ENCODE measurements at regions not wholly inside any gene's neighbourhood (a gene's known extent, or its start where the extent isn't known, plus 50 kb on each side); places are given as distances from the start of the nearest gene placed in this dataset.

- Histone ChIP-seq H3K4me3 (ENCODE audit: low read length in 2 of 2) (no peak overlapping the region), H3K4me1 (ENCODE audit: control insufficient read depth in 1 of 2, insufficient read depth in 2 of 2, low read length in 2 of 2) (no peaks in the 10 kb centered on the region), H3K27me3 (ENCODE audit: control insufficient read depth in 1 of 2, insufficient read depth in 2 of 2, low read length in 1 of 2) (no peaks in the 10 kb centered on the region), H3K27ac (ENCODE audit: low read depth in 1 of 2, low read length in 2 of 2) (no peak overlapping the region), H3K36me3 (ENCODE audit: control insufficient read depth in 1 of 2, insufficient read depth in 2 of 2, low read length in 1 of 2) (no peaks in the 10 kb centered on the region), H3K9me3 (ENCODE audit: control insufficient read depth, low read length) (no peaks in the 10 kb centered on the region)
- DNase-seq (no peak), ATAC-seq (ENCODE audit: low FRiP score) (no peak)
- WGBS, 2 donors, result 85 to 86% methylated on average over 5 of the region's 5 CpGs
- intact Hi-C loops (cut with DNase I), result no loop called here
Observed at GRCh38 chr16:77076839-77077238, 114.2 kb upstream of the MON1B start.

DNA sequence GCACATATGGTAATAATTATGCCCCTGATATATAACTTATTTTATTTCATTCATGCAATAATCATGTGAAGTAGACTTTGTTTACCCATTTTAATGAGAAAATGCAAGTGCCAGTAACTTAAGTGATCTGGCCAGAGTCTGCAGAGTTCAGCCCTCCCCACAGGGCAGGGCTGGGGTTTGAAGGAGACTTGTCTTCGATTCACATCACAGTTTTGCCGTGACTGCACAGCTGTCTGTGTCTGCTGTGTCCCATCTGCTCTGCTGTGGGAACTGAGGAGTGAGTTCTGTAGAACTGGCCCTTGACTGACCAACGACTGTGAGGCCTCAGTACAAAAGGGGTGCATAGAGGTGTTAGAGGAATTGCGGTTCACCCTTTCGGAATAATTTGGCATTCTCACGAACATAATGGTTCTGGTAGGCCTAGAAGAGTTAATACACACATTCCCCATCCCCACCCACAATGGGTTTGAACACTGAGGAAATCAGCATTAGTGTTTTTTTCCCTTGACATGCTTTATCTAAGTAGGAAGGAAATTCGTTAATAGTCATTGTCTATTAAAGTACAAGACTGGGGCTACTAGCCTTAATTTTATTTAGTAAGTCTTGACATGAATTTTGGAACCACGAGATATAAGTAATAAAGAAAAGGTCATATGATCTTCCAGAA is 113.6 kb upstream of the MON1B start:
- Histone ChIP-seq H3K27ac (ENCODE audit: low read depth in 1 of 2, low read length in 2 of 2) (no peak overlapping the region), H3K9me3 (ENCODE audit: control insufficient read depth, low read length) (no peaks in the 10 kb centered on the region), H3K4me1 (ENCODE audit: control insufficient read depth in 1 of 2, insufficient read depth in 2 of 2, low read length in 2 of 2) (no peaks in the 10 kb centered on the region), H3K27me3 (ENCODE audit: control insufficient read depth in 1 of 2, insufficient read depth in 2 of 2, low read length in 1 of 2) (no peaks in the 10 kb centered on the region), H3K36me3 (ENCODE audit: control insufficient read depth in 1 of 2, insufficient read depth in 2 of 2, low read length in 1 of 2) (no peaks in the 10 kb centered on the region), H3K4me3 (ENCODE audit: low read length in 2 of 2) (no peak overlapping the region)
- DNase-seq (no peak), ATAC-seq (ENCODE audit: low FRiP score) (no peak)
- intact Hi-C loops (cut with DNase I), result no loop called here
- WGBS, 2 donors, result 64 to 66% methylated on average over 8 of the region's 8 CpGs

- intact Hi-C loops (cut with DNase I), result no loop called here
- WGBS, 2 donors, result 12 to 31% methylated on average over 1 of the region's 1 CpG
- H3K36me3 ChIP-seq (ENCODE audit: control insufficient read depth in 1 of 2, insufficient read depth in 2 of 2, low read length in 1 of 2), result no peaks in the 10 kb centered on the region
- peaks cover 1% of the 10 kb centered on the region for H3K9me3 ChIP-seq (ENCODE audit: control insufficient read depth, low read length)
- ATAC-seq (ENCODE audit: low FRiP score) (no peak), DNase-seq (no peak)
- H3K4me1 ChIP-seq (ENCODE audit: control insufficient read depth in 1 of 2, insufficient read depth in 2 of 2, low read length in 2 of 2), result no peaks in the 10 kb centered on the region
- H3K4me3 ChIP-seq (ENCODE audit: low read length in 2 of 2), result no peak overlapping the region
- H3K27ac ChIP-seq (ENCODE audit: low read depth in 1 of 2, low read length in 2 of 2), result no peak overlapping the region
- H3K27me3 ChIP-seq (ENCODE audit: control insufficient read depth in 1 of 2, insufficient read depth in 2 of 2, low read length in 1 of 2), result peaks cover 0 to 4% of the 10 kb centered on the region in 2 donors
Observed at GRCh38 chr16:77085981-77086380, 105.0 kb upstream of the MON1B start.

- DNase-seq, result no peak
- no peaks in the 10 kb centered on the region for H3K27me3 ChIP-seq (ENCODE audit: control insufficient read depth in 1 of 2, insufficient read depth in 2 of 2, low read length in 1 of 2)
- H3K27ac ChIP-seq (ENCODE audit: low read depth in 1 of 2, low read length in 2 of 2), result no peak overlapping the region
- no peaks in the 10 kb centered on the region for H3K36me3 ChIP-seq (ENCODE audit: control insufficient read depth in 1 of 2, insufficient read depth in 2 of 2, low read length in 1 of 2)
- peaks cover 1% of the 10 kb centered on the region for H3K9me3 ChIP-seq (ENCODE audit: control insufficient read depth, low read length)
- WGBS, 2 donors, result 19 to 21% methylated on average over 1 of the region's 1 CpG
- no peak for ATAC-seq (ENCODE audit: low FRiP score)
- no peak overlapping the region for H3K4me3 ChIP-seq (ENCODE audit: low read length in 2 of 2)
- intact Hi-C loops (cut with DNase I), result no loop called here
- no peaks in the 10 kb centered on the region for H3K4me1 ChIP-seq (ENCODE audit: control insufficient read depth in 1 of 2, insufficient read depth in 2 of 2, low read length in 2 of 2)
Observed at GRCh38 chr16:77090062-77090461, 100.9 kb upstream of the MON1B start.

- intact Hi-C loops (cut with DNase I), result no loop called here
- DNase-seq, result no peak
- WGBS, 2 donors, result 89% methylated on average over 4 of the region's 4 CpGs
- Histone ChIP-seq H3K27ac (ENCODE audit: low read depth in 1 of 2, low read length in 2 of 2) (no peak overlapping the region), H3K4me3 (ENCODE audit: low read length in 2 of 2) (no peak overlapping the region), H3K27me3 (ENCODE audit: control insufficient read depth in 1 of 2, insufficient read depth in 2 of 2, low read length in 1 of 2) (no peaks in the 10 kb centered on the region), H3K36me3 (ENCODE audit: control insufficient read depth in 1 of 2, insufficient read depth in 2 of 2, low read length in 1 of 2) (no peaks in the 10 kb centered on the region), H3K9me3 (ENCODE audit: control insufficient read depth, low read length) (peaks cover 1% of the 10 kb centered on the region), H3K4me1 (ENCODE audit: control insufficient read depth in 1 of 2, insufficient read depth in 2 of 2, low read length in 2 of 2) (no peaks in the 10 kb centered on the region)
- ATAC-seq (ENCODE audit: low FRiP score), result no peak
Observed at GRCh38 chr16:77093309-77093708, 97.7 kb upstream of the MON1B start.

- H3K27ac ChIP-seq (ENCODE audit: low read depth in 1 of 2, low read length in 2 of 2), result no peak overlapping the region
- no peaks in the 10 kb centered on the region for H3K36me3 ChIP-seq (ENCODE audit: control insufficient read depth in 1 of 2, insufficient read depth in 2 of 2, low read length in 1 of 2)
- no peak for DNase-seq
- intact Hi-C loops (cut with DNase I), result no loop called here
- WGBS, 2 donors, result 68 to 72% methylated on average over 2 of the region's 2 CpGs
- peaks cover 1% of the 10 kb centered on the region for H3K9me3 ChIP-seq (ENCODE audit: control insufficient read depth, low read length)
- H3K4me3 ChIP-seq (ENCODE audit: low read length in 2 of 2), result no peak overlapping the region
- no peaks in the 10 kb centered on the region for H3K4me1 ChIP-seq (ENCODE audit: control insufficient read depth in 1 of 2, insufficient read depth in 2 of 2, low read length in 2 of 2)
- no peaks in the 10 kb centered on the region for H3K27me3 ChIP-seq (ENCODE audit: control insufficient read depth in 1 of 2, insufficient read depth in 2 of 2, low read length in 1 of 2)
- ATAC-seq (ENCODE audit: low FRiP score), result no peak
Observed at GRCh38 chr16:77093999-77094398, 97.0 kb upstream of the MON1B start.

GRCh38 chr16:77111056-77111565 is 79.9 kb upstream of the MON1B start:
- H3K9me3 ChIP-seq (ENCODE audit: control insufficient read depth, low read length), result peaks cover 2% of the 10 kb centered on the region
- H3K27me3 ChIP-seq (ENCODE audit: control insufficient read depth in 1 of 2, insufficient read depth in 2 of 2, low read length in 1 of 2), result no peaks in the 10 kb centered on the region
- no peak overlapping the region for H3K4me3 ChIP-seq (ENCODE audit: low read length in 2 of 2)
- intact Hi-C loops (cut with DNase I), result no loop called here
- no peak for DNase-seq
- H3K36me3 ChIP-seq (ENCODE audit: control insufficient read depth in 1 of 2, insufficient read depth in 2 of 2, low read length in 1 of 2), result no peaks in the 10 kb centered on the region
- no peaks in the 10 kb centered on the region for H3K4me1 ChIP-seq (ENCODE audit: control insufficient read depth in 1 of 2, insufficient read depth in 2 of 2, low read length in 2 of 2)
- H3K27ac ChIP-seq (ENCODE audit: low read depth in 1 of 2, low read length in 2 of 2), result no peak overlapping the region
- 63 to 79% methylated on average over 2 of the region's 2 CpGs for WGBS, 2 donors
- ATAC-seq (ENCODE audit: low FRiP score), result no peak

DNA sequence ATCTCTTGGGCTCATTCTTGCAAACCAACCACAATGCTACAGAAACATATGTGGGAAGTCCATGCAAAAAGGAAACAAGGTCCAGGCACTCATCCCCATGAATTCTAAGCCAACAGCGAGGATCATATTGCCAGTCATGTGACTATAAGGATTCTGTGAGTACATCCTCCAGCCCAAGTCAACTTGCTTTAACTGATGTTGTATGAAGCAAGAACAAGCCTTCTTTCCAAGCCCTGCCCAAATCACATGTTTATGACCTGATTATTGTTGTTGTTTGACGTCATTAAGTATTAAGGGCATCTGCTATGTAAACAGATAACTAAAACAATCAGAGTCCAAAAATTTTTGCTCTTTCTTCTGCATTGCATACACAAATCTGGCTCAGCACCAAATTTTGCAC is 78.2 kb upstream of the MON1B start:
- no peak overlapping the region for H3K27ac ChIP-seq (ENCODE audit: low read depth in 1 of 2, low read length in 2 of 2)
- H3K4me1 ChIP-seq (ENCODE audit: control insufficient read depth in 1 of 2, insufficient read depth in 2 of 2, low read length in 2 of 2), result no peaks in the 10 kb centered on the region
- H3K27me3 ChIP-seq (ENCODE audit: control insufficient read depth in 1 of 2, insufficient read depth in 2 of 2, low read length in 1 of 2), result no peaks in the 10 kb centered on the region
- no peak overlapping the region for H3K4me3 ChIP-seq (ENCODE audit: low read length in 2 of 2)
- peaks cover 3% of the 10 kb centered on the region for H3K9me3 ChIP-seq (ENCODE audit: control insufficient read depth, low read length)
- whole genome bisulfite sequencing, 2 donors, result 64 to 70% methylated on average over 2 of the region's 2 CpGs
- no peaks in the 10 kb centered on the region for H3K36me3 ChIP-seq (ENCODE audit: control insufficient read depth in 1 of 2, insufficient read depth in 2 of 2, low read length in 1 of 2)
- no peak for ATAC-seq (ENCODE audit: low FRiP score)
- intact Hi-C loops (cut with DNase I), result no loop called here
- no peak for DNase-seq

DNA sequence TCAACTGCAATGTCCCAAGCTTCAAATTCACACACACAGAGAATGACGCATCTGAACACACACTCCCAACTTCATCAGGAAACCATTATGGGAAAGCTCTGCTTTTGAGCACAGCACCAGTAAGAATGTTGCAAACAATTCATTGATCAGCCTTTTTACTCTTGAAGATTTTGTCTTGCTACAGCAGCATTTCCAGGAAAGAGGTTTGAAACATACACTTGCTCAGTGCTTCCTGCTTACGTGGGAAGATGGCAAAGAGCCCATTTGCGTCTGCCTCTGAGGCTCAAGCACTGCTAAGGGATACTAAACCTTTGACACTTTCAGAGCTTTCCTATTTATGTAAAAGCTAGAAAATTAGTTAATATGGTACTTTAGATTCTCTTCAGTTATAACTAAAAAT is 77.2 kb upstream of the MON1B start:
- WGBS, 2 donors, result 30 to 38% methylated on average over 3 of the region's 3 CpGs
- no peak overlapping the region for H3K4me3 ChIP-seq (ENCODE audit: low read length in 2 of 2)
- H3K36me3 ChIP-seq (ENCODE audit: control insufficient read depth in 1 of 2, insufficient read depth in 2 of 2, low read length in 1 of 2), result no peaks in the 10 kb centered on the region
- H3K4me1 ChIP-seq (ENCODE audit: control insufficient read depth in 1 of 2, insufficient read depth in 2 of 2, low read length in 2 of 2), result no peaks in the 10 kb centered on the region
- no peak overlapping the region for H3K27ac ChIP-seq (ENCODE audit: low read depth in 1 of 2, low read length in 2 of 2)
- no peaks in the 10 kb centered on the region for H3K27me3 ChIP-seq (ENCODE audit: control insufficient read depth in 1 of 2, insufficient read depth in 2 of 2, low read length in 1 of 2)
- intact Hi-C loops (cut with DNase I), result no loop called here
- no peak for ATAC-seq (ENCODE audit: low FRiP score)
- H3K9me3 ChIP-seq (ENCODE audit: control insufficient read depth, low read length), result peaks cover 3% of the 10 kb centered on the region
- no peak for DNase-seq

Data from aorta (tissue), 5 donors.